CD4-positive, alpha-beta T cell treated with Interleukin-1 beta for 1 hour (primary cell): ENCODE measurements at regions not wholly inside any gene's neighbourhood (a gene's known extent, or its start where the extent isn't known, plus 50 kb on each side); places are given as distances from the start of the nearest gene placed in this dataset.
"Not testable (repeated sequence)": the region's sequence is repeated elsewhere in the genome, so short reads cannot be mapped to it uniquely, and the experiment has no call there.

Experiments used
- DNase-seq, 2 donors: peaks; one replicate each; pipeline ENCODE4 v3.0.0-alpha.2; 2020 to 2022

GRCh38 chr1:203999618-204000017 lies 73.3 kb upstream of the SOX13 start:
- DNase-seq = no peak

DNA sequence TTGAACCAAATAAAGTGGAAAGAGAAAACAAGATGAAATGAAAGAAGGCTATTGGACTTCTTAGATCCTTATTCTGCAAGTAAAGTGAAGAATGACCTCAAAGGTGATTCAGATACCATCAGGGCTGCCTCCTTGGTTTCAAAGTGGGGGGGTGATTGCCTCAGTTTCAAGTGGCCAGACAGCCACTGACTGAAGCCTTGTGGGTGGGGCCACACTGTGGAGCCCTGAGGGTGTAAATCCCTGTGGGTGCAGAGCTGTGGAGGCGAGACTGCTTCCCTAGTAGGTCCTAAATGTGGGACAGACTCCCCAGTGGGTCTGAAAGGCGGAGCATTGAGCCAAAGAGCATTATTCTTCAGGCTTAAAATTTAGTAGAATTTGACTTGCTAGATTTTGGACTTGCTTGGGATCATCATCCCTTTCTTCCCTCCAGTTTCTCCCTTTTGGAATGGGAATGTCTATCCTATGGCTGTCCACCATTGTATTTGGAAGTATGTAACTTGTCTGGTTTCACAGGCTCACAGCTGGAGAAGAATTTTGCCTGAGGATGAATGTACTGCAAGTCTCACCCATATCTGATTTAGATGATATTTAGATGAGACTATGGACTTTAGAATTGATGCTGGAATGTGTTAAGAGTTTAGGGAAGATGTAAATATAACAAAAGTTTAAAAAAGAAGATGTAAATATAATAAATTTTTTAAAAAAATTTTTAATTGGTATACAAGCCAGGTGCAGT lies 71.6 kb upstream of the SOX13 start:
- DNase-seq = no peak

DNA sequence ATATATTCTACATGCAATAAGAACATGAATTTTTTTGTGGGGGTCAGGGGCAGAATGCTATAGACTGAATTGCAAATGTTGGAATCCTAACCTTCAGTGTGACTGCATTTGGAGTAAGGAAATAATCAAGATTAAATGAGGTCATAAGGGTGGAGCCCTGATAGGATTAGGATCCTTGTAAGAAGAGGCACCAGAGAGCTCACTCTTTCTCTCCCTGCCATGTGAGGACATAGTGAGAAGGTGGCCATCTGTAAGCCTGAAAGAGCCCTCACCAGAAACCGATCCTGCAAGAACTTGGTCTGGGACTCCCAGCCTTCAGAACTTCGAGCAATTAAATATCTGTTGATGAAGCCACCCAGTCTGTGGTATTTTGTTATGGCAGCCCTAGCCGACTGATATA lies 70.3 kb upstream of the SOX13 start:
- no peak for DNase-seq

GRCh38 chr1:204003536-204003935 lies 69.4 kb upstream of the SOX13 start:
- DNase-seq = no peak

GRCh38 chr1:204011426-204011825 lies 61.5 kb upstream of the SOX13 start:
- DNase-seq = no peak

- no peak for DNase-seq
Measured at GRCh38 chr1:204013052-204013451, 59.9 kb upstream of the SOX13 start.

DNA sequence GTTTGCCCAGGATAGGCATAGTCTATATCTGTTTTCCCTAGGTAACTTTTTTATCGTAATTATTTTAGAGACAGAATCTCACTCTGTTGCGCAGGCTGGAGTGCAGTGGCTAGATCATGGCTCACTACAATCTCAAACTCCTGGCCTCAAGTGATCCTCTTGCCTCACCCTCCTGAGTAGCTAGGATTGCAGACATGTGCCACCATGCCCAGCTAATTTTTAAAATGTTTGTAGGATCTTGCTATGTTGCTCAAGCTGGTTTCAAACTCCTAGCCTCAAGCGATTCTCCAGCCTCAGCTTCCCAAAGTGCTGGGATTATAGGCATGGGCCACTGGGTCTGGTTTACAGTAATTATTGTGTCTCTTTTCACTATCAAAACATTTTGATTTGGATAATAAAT lies 58.6 kb upstream of the SOX13 start:
- DNase-seq = no peak

DNA sequence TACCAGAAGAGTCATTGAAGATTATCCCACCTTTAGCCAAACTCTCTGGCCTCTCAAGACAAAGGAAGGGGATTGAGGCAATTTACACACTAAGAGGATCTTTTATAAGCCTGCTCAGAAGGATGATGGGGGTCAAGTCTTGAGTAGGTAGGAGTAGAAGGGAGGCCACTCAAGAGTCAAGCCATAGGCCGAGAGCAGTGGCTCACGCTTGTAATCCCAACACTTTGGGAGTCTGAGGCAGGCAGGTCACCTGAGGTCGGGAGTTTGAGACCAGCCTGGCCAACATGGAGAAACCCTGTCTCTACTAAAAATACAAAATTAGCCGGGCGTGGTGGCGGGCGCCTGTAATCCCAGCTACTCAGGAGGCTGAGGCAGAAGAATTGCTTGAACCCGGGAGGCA lies 58.0 kb upstream of the SOX13 start:
- DNase-seq = not testable (repeated sequence)

DNA sequence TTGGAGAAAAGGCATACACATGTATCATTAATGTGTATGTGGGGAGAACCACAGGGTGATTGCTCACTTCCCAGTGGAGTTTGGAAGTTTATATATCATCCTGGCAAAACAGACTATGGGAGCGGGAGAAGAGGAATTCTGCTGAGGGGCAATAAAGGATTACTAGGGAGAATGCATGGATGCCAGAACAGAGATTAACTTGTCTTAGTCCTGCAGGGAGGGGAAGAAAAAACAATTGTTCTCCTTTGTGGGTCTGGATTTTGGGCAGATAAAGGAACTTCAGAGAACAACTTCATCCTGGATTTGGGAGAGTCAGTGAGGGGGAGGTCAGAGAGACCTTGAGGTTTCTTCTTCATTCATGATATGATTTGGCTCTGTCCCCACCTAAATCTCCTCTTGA lies 55.9 kb upstream of the SOX13 start:
- no peak for DNase-seq

GRCh38 chr1:204018460-204018859 lies 54.5 kb upstream of the SOX13 start:
- no peak for DNase-seq
